Testis (tissue), 2 donors: ENCODE measurements at regions not wholly inside any gene's neighbourhood (a gene's known extent, or its start where the extent isn't known, plus 50 kb on each side); places are given as distances from the start of the nearest gene placed in this dataset.
"Not testable (repeated sequence)": the region's sequence is repeated elsewhere in the genome, so short reads cannot be mapped to it uniquely, and the experiment has no call there.

Experiments used
- DNase-seq: peaks from one replicate; pipeline ENCODE4 v3.0.0-alpha.2; 2019
- H3K27ac ChIP-seq, 2 donors: fragments of 200-600 bp; sonication (generic); one replicate each; pipeline ENCODE4 v1.5.1; 2019
- H3K27me3 ChIP-seq: fragments of 200-600 bp; sonication (generic); one replicate; pipeline ENCODE4 v1.5.1; 2019
- H3K36me3 ChIP-seq: fragments of 200-600 bp; sonication (generic); one replicate; pipeline ENCODE4 v1.5.1; 2017; ENCODE audit warnings: low read depth; ENCODE audit errors: missing control alignments
- H3K4me1 ChIP-seq: fragments of 200-600 bp; sonication (generic); one replicate; pipeline ENCODE4 v1.5.1; 2019
- H3K4me3 ChIP-seq, 2 donors: fragments of 200-600 bp; sonication (generic); one replicate each; pipeline ENCODE4 v1.5.1; 2017 to 2019
- H3K9me3 ChIP-seq: fragments of 200-600 bp; sonication (generic); one replicate; pipeline ENCODE4 v1.5.1; 2017
- CTCF ChIP-seq, 3 experiments: fragments of 450-650 bp in 2 of 3; fragments of 200-600 bp in 1 of 3; sonication (generic) in 1 of 3; IDR thresholded peaks; one replicate each; pipeline ENCODE4 v1.5.1; 2016 to 2019; ENCODE audit warnings: antibody characterized with exemption in 3 of 3, mild to moderate bottlenecking in 2 of 3, moderate library complexity in 1 of 3
- POLR2A ChIP-seq: fragments of 450-650 bp; IDR thresholded peaks from one replicate; pipeline ENCODE4 v1.6.1; 2017; ENCODE audit warnings: antibody characterized with exemption, mild to moderate bottlenecking, moderate library complexity
- WGBS, 2 donors: methylation state at CpG; one replicate each; pipeline ENCODE4 v1.1.5; 2018; 5-methylcytosine and 5-hydroxymethylcytosine counted together
- intact Hi-C: fragments of 100-400 bp; cut with DNase I; formaldehyde crosslinking; loops from one replicate; pipeline ENCODE4 v1.15.1; 2023; ENCODE audit warnings: low total_unique reads

GRCh38 chr10:53379956-53380355, 607.4 kb upstream of the MBL2 start:
- WGBS, 2 donors = 60 to 69% methylated on average over 1 of the region's 1 CpG
- no peaks in the 10 kb centered on the region for H3K36me3 ChIP-seq
- no peak for TF ChIP-seq CTCF (IDR thresholded peaks at IDR 0.05)
- TF ChIP-seq POLR2A = no peak

GRCh38 chr10:53370347-53370746, 597.8 kb upstream of the MBL2 start:
- no peaks in the 10 kb centered on the region for H3K9me3 ChIP-seq
- WGBS, 2 donors = 60 to 88% methylated on average over 1 to 4 of the region's 4 CpGs
- no peak overlapping the region for H3K4me3 ChIP-seq
- H3K4me1 ChIP-seq = no peaks in the 10 kb centered on the region
- DNase-seq = no peak
- no peaks in the 10 kb centered on the region for H3K36me3 ChIP-seq
- intact Hi-C loops = no loop called here
- H3K27ac ChIP-seq = no peak overlapping the region
- H3K27me3 ChIP-seq = no peaks in the 10 kb centered on the region
- no peak for TF ChIP-seq CTCF (IDR thresholded peaks at IDR 0.05)
- no peak for TF ChIP-seq POLR2A

More at GRCh38 chr10:53379956-53380355, 607.4 kb upstream of the MBL2 start:
- intact Hi-C loops = no loop called here
- no peaks in the 10 kb centered on the region for H3K4me1 ChIP-seq
- no peak overlapping the region for H3K4me3 ChIP-seq
- H3K9me3 ChIP-seq = no peaks in the 10 kb centered on the region
- no peaks in the 10 kb centered on the region for H3K27me3 ChIP-seq
- no peak overlapping the region for H3K27ac ChIP-seq
- DNase-seq = no peak

- no peaks in the 10 kb centered on the region for H3K27me3 ChIP-seq
- DNase-seq = no peak
- TF ChIP-seq POLR2A (no peak), CTCF (IDR thresholded peaks at IDR 0.05) (no peak)
- no peak overlapping the region for H3K27ac ChIP-seq
- intact Hi-C loops = no loop called here
- no peaks in the 10 kb centered on the region for H3K36me3 ChIP-seq
- 66 to 71% methylated on average over 2 of the region's 2 CpGs for WGBS, 2 donors
- H3K4me1 ChIP-seq = no peaks in the 10 kb centered on the region
- H3K9me3 ChIP-seq = no peaks in the 10 kb centered on the region
- H3K4me3 ChIP-seq = no peak overlapping the region
These were observed 589.4 kb upstream of the MBL2 start for GRCh38 chr10:53361936-53362335.

GRCh38 chr10:53361281-53361680, 588.7 kb upstream of the MBL2 start:
- Histone ChIP-seq H3K4me1 (no peaks in the 10 kb centered on the region), H3K4me3 (no peak overlapping the region), H3K36me3 (no peaks in the 10 kb centered on the region), H3K9me3 (no peaks in the 10 kb centered on the region), H3K27me3 (no peaks in the 10 kb centered on the region), H3K27ac (no peak overlapping the region)
- no peak for DNase-seq
- intact Hi-C loops = no loop called here
- no peak for TF ChIP-seq POLR2A
- no peak for TF ChIP-seq CTCF (IDR thresholded peaks at IDR 0.05)
- WGBS, 2 donors = 82 to 97% methylated on average over 1 of the region's 1 CpG

- DNase-seq, H3K4me3 ChIP-seq, H3K9me3 ChIP-seq, H3K27ac ChIP-seq, H3K4me1 ChIP-seq, H3K27me3 ChIP-seq, intact Hi-C loops, H3K36me3 ChIP-seq: not testable (repeated sequence)
- 87 to 88% methylated on average over 4 of the region's 4 CpGs for WGBS, 2 donors
These were observed 586.4 kb upstream of the MBL2 start for GRCh38 chr10:53358978-53359377.
